Activated CD4-positive, alpha-beta memory T cell treated with anti-CD3 and anti-CD28 coated beads for 36 hours (primary cell): ENCODE measurements at regions not wholly inside any gene's neighbourhood (a gene's known extent, or its start where the extent isn't known, plus 50 kb on each side); places are given as distances from the start of the nearest gene placed in this dataset.

Source experiments
- CTCF ChIA-PET: fragments of 350-600 bp; sonication (Branson Sonifier 250); formaldehyde crosslinking; loops from one replicate; lab custom pipeline; 2021; ENCODE audit warnings: antibody characterized with exemption, inconsistent platforms; lab: Charles Lee
- POLR2A ChIA-PET: fragments of 350-600 bp; sonication (Branson Sonifier 250); formaldehyde crosslinking; loops from one replicate; lab custom pipeline; 2021; ENCODE audit warnings: antibody characterized with exemption; lab: Charles Lee
- DNase-seq: peaks from one replicate; pipeline ENCODE4 v3.0.0-alpha.2; 2020
- H3K27ac Mint-ChIP-seq: one replicate; pipeline ENCODE4 v1.8.0; 2021; ENCODE audit warnings: mixed read lengths
- H3K27me3 Mint-ChIP-seq: one replicate; pipeline ENCODE4 v1.8.0; 2021; ENCODE audit warnings: mixed read lengths
- H3K36me3 Mint-ChIP-seq: one replicate; pipeline ENCODE4 v1.8.0; 2021; ENCODE audit warnings: mixed read lengths
- H3K4me1 Mint-ChIP-seq: one replicate; pipeline ENCODE4 v1.8.0; 2021; ENCODE audit warnings: low read depth, mixed read lengths
- H3K4me3 Mint-ChIP-seq: one replicate; pipeline ENCODE4 v1.8.0; 2021; ENCODE audit warnings: mild to moderate bottlenecking, mixed read lengths
- H3K9me3 Mint-ChIP-seq: one replicate; pipeline ENCODE4 v1.8.0; 2021; ENCODE audit warnings: mixed read lengths
- intact Hi-C: fragments of 100-400 bp; cut with micrococcal nuclease; formaldehyde crosslinking; loops from one replicate; pipeline ENCODE4 v1.15.1; 2023

DNA sequence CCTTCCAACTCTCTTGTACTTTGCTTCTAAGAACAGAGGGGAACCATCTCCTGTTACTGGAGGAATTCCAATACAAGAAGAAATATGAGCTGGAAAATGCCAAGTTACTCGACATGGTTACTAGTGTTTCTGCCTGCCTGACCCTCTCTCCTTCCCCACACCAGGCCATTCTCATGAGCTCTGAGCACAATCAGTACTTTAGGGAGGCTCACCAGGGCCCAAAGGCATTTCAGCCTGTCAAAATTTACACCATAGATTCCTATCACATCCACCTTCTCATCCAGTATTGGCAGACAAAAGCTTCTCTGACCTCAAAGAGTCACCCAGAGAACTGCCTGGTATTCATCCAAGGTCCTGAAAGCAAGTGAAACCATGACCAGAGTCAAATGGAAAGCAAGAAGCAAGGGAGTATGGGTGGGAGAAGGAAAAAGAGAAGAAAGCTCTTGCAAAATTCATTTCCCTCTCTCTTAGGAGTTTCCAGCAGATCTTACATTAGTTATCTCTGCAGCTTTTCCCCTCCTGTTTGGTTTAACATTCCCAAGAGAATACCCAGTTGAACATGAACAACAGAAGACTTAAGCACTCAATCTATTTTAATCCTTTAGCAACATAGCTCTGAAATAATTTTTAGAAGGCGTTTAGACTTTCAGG, 58.7 kb upstream of the NCAM1 start:
- CTCF ChIA-PET, result no interaction called here
- POLR2A ChIA-PET, result no interaction called here
- H3K27me3 Mint-ChIP-seq, result no peaks in the 10 kb centered on the region
- H3K9me3 Mint-ChIP-seq, result peaks cover 3% of the 10 kb centered on the region
- H3K4me3 Mint-ChIP-seq, result no peak overlapping the region
- H3K36me3 Mint-ChIP-seq, result no peaks in the 10 kb centered on the region
- H3K27ac Mint-ChIP-seq, result no peak overlapping the region
- H3K4me1 Mint-ChIP-seq, result no peaks in the 10 kb centered on the region
- intact Hi-C loops, result no loop called here
- DNase-seq, result no peak

DNA sequence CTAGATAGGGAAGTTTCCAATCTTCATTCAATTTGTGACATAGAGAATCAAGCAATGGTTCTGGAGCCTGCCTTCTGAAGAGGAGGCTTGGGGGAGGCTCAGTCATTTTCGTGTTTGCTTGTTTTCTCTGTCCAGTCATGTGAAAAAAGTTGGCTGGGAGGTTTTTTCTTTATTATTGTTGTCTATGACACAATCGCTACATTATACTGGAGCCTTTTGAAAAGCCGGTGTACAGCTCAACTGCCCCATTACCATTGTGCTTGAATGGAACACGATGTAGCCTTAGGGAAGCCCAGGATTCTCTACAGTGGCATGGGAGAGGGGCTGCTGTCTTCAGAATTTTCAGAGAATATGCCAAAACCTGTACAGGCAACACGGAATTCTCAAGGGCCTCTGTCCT, 57.9 kb upstream of the NCAM1 start:
- H3K27me3 Mint-ChIP-seq, result no peaks in the 10 kb centered on the region
- intact Hi-C loops, result no loop called here
- POLR2A ChIA-PET, result no interaction called here
- H3K9me3 Mint-ChIP-seq, result peaks cover 3% of the 10 kb centered on the region
- no peaks in the 10 kb centered on the region for H3K4me1 Mint-ChIP-seq
- H3K27ac Mint-ChIP-seq, result no peak overlapping the region
- no peak for DNase-seq
- no peak overlapping the region for H3K4me3 Mint-ChIP-seq
- CTCF ChIA-PET, result no interaction called here
- no peaks in the 10 kb centered on the region for H3K36me3 Mint-ChIP-seq

DNA sequence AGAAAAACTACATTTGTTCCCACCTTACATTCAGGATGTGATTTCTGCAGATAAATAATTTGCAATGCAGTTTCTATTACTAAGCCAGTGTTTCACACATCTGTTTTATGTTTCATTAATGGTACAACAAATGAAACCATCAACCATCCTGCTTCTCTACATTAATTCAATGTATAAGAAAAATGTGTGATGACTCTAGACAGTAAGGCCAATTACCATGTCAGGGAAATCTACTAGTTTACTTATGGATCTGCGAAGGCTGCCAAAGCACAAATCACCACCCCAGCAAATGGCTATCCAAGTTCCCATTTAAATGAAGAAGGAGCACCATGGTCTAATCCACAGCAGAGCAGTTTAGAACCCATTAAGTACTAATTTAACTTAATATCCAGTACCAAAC, 50.1 kb upstream of the NCAM1 start:
- DNase-seq, result no peak
- Mint-ChIP-seq H3K36me3 (no peaks in the 10 kb centered on the region), H3K4me3 (no peak overlapping the region), H3K9me3 (no peaks in the 10 kb centered on the region), H3K27me3 (peaks cover 1% of the 10 kb centered on the region), H3K4me1 (no peaks in the 10 kb centered on the region), H3K27ac (no peak overlapping the region)
- CTCF ChIA-PET, result no interaction called here
- intact Hi-C loops, result no loop called here
- POLR2A ChIA-PET, result no interaction called here
